ENCODE measurements at regions not wholly inside any gene's neighbourhood (a gene's known extent, or its start where the extent isn't known, plus 50 kb on each side); places are given as distances from the start of the nearest gene placed in this dataset.

GRCh38 chr11:123258877-123259276, 63.8 kb upstream of the CLMP start:
- no peaks in the 10 kb centered on the region for H3K36me3 ChIP-seq (ENCODE audit: control insufficient read depth, insufficient read depth, low read length)
- H2AFZ ChIP-seq (ENCODE audit: low read length): no peak overlapping the region
- no peaks in the 10 kb centered on the region for H3K4me1 ChIP-seq (ENCODE audit: control insufficient read depth, extremely low read depth, insufficient read depth, low read length)
- TF ChIP-seq EZH2 (IDR thresholded peaks at IDR 0.05; ENCODE audit: low read length, missing control alignments) (no peak), CTCF (conservative IDR thresholded peaks at IDR 0.05 in 1 of 2, IDR thresholded peaks at IDR 0.05 in 1 of 2; ENCODE audit: low read depth in 1 of 2, low read length in 2 of 2) (no peak)
- H3K4me3 ChIP-seq (replicated peaks in 1 of 4; ENCODE audit: control extremely low read depth in 1 of 4, insufficient read depth in 1 of 4, low read depth in 3 of 4, low read length in 4 of 4): no peak overlapping the region
- H3K79me2 ChIP-seq (ENCODE audit: control insufficient read depth, insufficient read depth, low read length): no peaks in the 10 kb centered on the region
- DNase-seq (ENCODE audit: low read depth in 2 of 2): no peak
- H3K27ac ChIP-seq (ENCODE audit: insufficient read depth, low read length): no peak overlapping the region
- no peaks in the 10 kb centered on the region for H3K9me3 ChIP-seq (ENCODE audit: control insufficient read depth, insufficient read depth, low read depth, low read length)
- no peak overlapping the region for H3K4me2 ChIP-seq (ENCODE audit: extremely low read depth, insufficient read depth, low read length)
- H4K20me1 ChIP-seq (ENCODE audit: control insufficient read depth, extremely low read depth, insufficient read depth, low read length): no peaks in the 10 kb centered on the region
- H3K9ac ChIP-seq (ENCODE audit: insufficient read depth, low read length): no peak overlapping the region
- peaks cover under 1% of the 10 kb centered on the region for H3K27me3 ChIP-seq (ENCODE audit: control insufficient read depth, insufficient read depth, low read length)

GRCh38 chr11:123257370-123257769, 62.3 kb upstream of the CLMP start:
- no peak overlapping the region for H3K4me2 ChIP-seq (ENCODE audit: extremely low read depth, insufficient read depth, low read length)

GRCh38 chr11:123255909-123256308, 60.9 kb upstream of the CLMP start:
- no peak for TF ChIP-seq CTCF (conservative IDR thresholded peaks at IDR 0.05 in 1 of 2, IDR thresholded peaks at IDR 0.05 in 1 of 2; ENCODE audit: low read depth in 1 of 2, low read length in 2 of 2)
- no peak for TF ChIP-seq EZH2 (IDR thresholded peaks at IDR 0.05; ENCODE audit: low read length, missing control alignments)
- Histone ChIP-seq H3K27me3 (ENCODE audit: control insufficient read depth, insufficient read depth, low read length) (no peaks in the 10 kb centered on the region), H3K4me1 (ENCODE audit: control insufficient read depth, extremely low read depth, insufficient read depth, low read length) (peaks cover 10% of the 10 kb centered on the region), H3K4me2 (ENCODE audit: extremely low read depth, insufficient read depth, low read length) (no peak overlapping the region), H3K27ac (ENCODE audit: insufficient read depth, low read length) (no peak overlapping the region), H3K4me3 (replicated peaks in 1 of 4; ENCODE audit: control extremely low read depth in 1 of 4, insufficient read depth in 1 of 4, low read depth in 3 of 4, low read length in 4 of 4) (no peak overlapping the region), H4K20me1 (ENCODE audit: control insufficient read depth, extremely low read depth, insufficient read depth, low read length) (no peaks in the 10 kb centered on the region), H3K9me3 (ENCODE audit: control insufficient read depth, insufficient read depth, low read depth, low read length) (no peaks in the 10 kb centered on the region), H3K36me3 (ENCODE audit: control insufficient read depth, insufficient read depth, low read length) (no peaks in the 10 kb centered on the region), H3K79me2 (ENCODE audit: control insufficient read depth, insufficient read depth, low read length) (no peaks in the 10 kb centered on the region), H3K9ac (ENCODE audit: insufficient read depth, low read length) (no peak overlapping the region), H2AFZ (ENCODE audit: low read length) (no peak overlapping the region)
- peak in 1 of 2 donors; percentile 45 for DNase-seq (ENCODE audit: low read depth in 2 of 2)

More at GRCh38 chr11:123257370-123257769, 62.3 kb upstream of the CLMP start:
- Histone ChIP-seq H2AFZ (ENCODE audit: low read length) (no peak overlapping the region), H3K9me3 (ENCODE audit: control insufficient read depth, insufficient read depth, low read depth, low read length) (no peaks in the 10 kb centered on the region), H3K36me3 (ENCODE audit: control insufficient read depth, insufficient read depth, low read length) (no peaks in the 10 kb centered on the region), H3K79me2 (ENCODE audit: control insufficient read depth, insufficient read depth, low read length) (no peaks in the 10 kb centered on the region), H3K4me3 (replicated peaks in 1 of 4; ENCODE audit: control extremely low read depth in 1 of 4, insufficient read depth in 1 of 4, low read depth in 3 of 4, low read length in 4 of 4) (no peak overlapping the region), H4K20me1 (ENCODE audit: control insufficient read depth, extremely low read depth, insufficient read depth, low read length) (no peaks in the 10 kb centered on the region), H3K4me1 (ENCODE audit: control insufficient read depth, extremely low read depth, insufficient read depth, low read length) (peaks cover under 1% of the 10 kb centered on the region), H3K9ac (ENCODE audit: insufficient read depth, low read length) (no peak overlapping the region), H3K27me3 (ENCODE audit: control insufficient read depth, insufficient read depth, low read length) (no peaks in the 10 kb centered on the region), H3K27ac (ENCODE audit: insufficient read depth, low read length) (no peak overlapping the region)
- DNase-seq (ENCODE audit: low read depth in 2 of 2): no peak
- TF ChIP-seq CTCF (conservative IDR thresholded peaks at IDR 0.05 in 1 of 2, IDR thresholded peaks at IDR 0.05 in 1 of 2; ENCODE audit: low read depth in 1 of 2, low read length in 2 of 2): no peak

Data from fibroblast of lung (primary cell).